Inflammatory macrophage (primary cell): ENCODE measurements at regions not wholly inside any gene's neighbourhood (a gene's known extent, or its start where the extent isn't known, plus 50 kb on each side); places are given as distances from the start of the nearest gene placed in this dataset.

Source experiments
- DNase-seq, 2 donors: peaks; one replicate each; pipeline ENCODE4 v3.0.0-alpha.2; 2020 to 2022

- no peak for DNase-seq
Measured at GRCh38 chr17:69719474-69720048, 305.1 kb downstream of the MAP2K6 start.

GRCh38 chr17:69722518-69722917 is 308.0 kb downstream of the MAP2K6 start:
- DNase-seq: no peak

GRCh38 chr17:69723316-69723715 is 308.8 kb downstream of the MAP2K6 start:
- no peak for DNase-seq

GRCh38 chr17:69723741-69724140 is 309.2 kb downstream of the MAP2K6 start:
- DNase-seq: no peak

- DNase-seq: no peak
Measured at GRCh38 chr17:69724238-69724637, 309.7 kb downstream of the MAP2K6 start.

- DNase-seq: no peak
Measured at GRCh38 chr17:69725146-69725545, 310.6 kb downstream of the MAP2K6 start.

GRCh38 chr17:69728816-69729215 is 314.3 kb downstream of the MAP2K6 start:
- no peak for DNase-seq

- DNase-seq: no peak
Measured at GRCh38 chr17:69729944-69730343, 315.4 kb downstream of the MAP2K6 start.

GRCh38 chr17:69732272-69732918 is 317.9 kb downstream of the MAP2K6 start:
- no peak for DNase-seq

GRCh38 chr17:69733171-69734012 is 318.9 kb downstream of the MAP2K6 start:
- no peak for DNase-seq

GRCh38 chr17:69734656-69735055 is 320.2 kb downstream of the MAP2K6 start:
- DNase-seq: no peak

- no peak for DNase-seq
Measured at GRCh38 chr17:69735285-69735684, 320.8 kb downstream of the MAP2K6 start.

GRCh38 chr17:69743091-69743490 is 328.6 kb downstream of the MAP2K6 start:
- no peak for DNase-seq

GRCh38 chr17:69744512-69745070 is 330.1 kb downstream of the MAP2K6 start:
- no peak for DNase-seq

GRCh38 chr17:69749911-69750310 is 325.1 kb upstream of the KCNJ16 start:
- DNase-seq: no peak

- peak; percentile 49 to 80 for DNase-seq
Measured at GRCh38 chr17:69757688-69758430, 317.2 kb upstream of the KCNJ16 start.

- DNase-seq: no peak
Measured at GRCh38 chr17:69760562-69760961, 314.5 kb upstream of the KCNJ16 start.

GRCh38 chr17:69761011-69761410 is 314.0 kb upstream of the KCNJ16 start:
- DNase-seq: no peak

GRCh38 chr17:69761767-69762321 is 313.2 kb upstream of the KCNJ16 start:
- DNase-seq: peak in 1 of 2 donors; percentile 46

GRCh38 chr17:69762359-69762758 is 312.7 kb upstream of the KCNJ16 start:
- no peak for DNase-seq

GRCh38 chr17:69762766-69763165 is 312.3 kb upstream of the KCNJ16 start:
- DNase-seq: no peak

GRCh38 chr17:69763503-69763902 is 311.5 kb upstream of the KCNJ16 start:
- no peak for DNase-seq
